ENCODE measurements at regions not wholly inside any gene's neighbourhood (a gene's known extent, or its start where the extent isn't known, plus 50 kb on each side); places are given as distances from the start of the nearest gene placed in this dataset.

DNA sequence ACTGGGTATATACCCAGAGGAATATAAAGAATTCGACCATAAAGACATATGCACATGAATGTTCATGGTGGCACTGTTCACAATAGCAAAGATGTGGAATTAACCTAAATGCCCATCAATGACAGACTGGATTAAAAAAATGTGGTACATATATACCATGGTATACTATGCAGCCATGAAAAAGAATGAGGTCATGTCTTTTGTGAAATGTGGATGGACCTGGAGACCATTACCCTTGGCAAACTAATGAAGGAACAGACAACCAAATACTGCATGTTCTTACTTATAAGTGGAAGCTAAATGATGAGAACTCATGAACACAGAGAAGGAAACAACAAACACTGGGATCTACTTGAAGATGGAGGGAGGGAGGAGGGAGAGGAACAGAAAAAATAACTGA is 186.7 kb upstream of the SSTR4 start:
- TF ChIP-seq, protein P1, sequence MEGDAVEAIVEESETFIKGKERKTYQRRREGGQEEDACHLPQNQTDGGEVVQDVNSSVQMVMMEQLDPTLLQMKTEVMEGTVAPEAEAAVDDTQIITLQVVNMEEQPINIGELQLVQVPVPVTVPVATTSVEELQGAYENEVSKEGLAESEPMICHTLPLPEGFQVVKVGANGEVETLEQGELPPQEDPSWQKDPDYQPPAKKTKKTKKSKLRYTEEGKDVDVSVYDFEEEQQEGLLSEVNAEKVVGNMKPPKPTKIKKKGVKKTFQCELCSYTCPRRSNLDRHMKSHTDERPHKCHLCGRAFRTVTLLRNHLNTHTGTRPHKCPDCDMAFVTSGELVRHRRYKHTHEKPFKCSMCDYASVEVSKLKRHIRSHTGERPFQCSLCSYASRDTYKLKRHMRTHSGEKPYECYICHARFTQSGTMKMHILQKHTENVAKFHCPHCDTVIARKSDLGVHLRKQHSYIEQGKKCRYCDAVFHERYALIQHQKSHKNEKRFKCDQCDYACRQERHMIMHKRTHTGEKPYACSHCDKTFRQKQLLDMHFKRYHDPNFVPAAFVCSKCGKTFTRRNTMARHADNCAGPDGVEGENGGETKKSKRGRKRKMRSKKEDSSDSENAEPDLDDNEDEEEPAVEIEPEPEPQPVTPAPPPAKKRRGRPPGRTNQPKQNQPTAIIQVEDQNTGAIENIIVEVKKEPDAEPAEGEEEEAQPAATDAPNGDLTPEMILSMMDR (IDR thresholded peaks at IDR 0.05), result no peak
- TF ChIP-seq EZH2 (IDR thresholded peaks at IDR 0.05), result no peak
